ENCODE measurements at regions not wholly inside any gene's neighbourhood (a gene's known extent, or its start where the extent isn't known, plus 50 kb on each side); places are given as distances from the start of the nearest gene placed in this dataset.

DNA sequence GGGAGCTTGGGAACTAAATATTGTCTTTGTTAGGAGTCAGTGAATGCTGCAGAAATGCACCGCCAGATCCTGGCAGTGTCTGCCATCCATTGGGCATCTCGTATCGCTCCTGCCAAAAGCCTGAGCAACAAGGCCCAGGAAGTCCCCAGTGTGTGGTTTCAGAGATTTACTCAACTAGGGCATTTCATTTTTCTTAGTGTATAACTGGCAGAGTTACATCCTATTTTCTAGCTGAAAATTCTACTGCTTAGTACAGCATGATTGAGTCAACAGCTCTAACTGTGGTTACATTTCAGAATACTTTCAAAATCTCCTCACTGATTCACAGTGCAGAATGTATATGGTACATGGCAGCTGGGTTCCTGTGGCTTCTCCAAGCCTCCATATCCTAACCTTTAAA lies 95.8 kb upstream of the CREB5 start:
- Histone ChIP-seq H4K20me1 (replicated peaks in 1 of 2; ENCODE audit: control insufficient read depth in 1 of 2, insufficient read depth in 2 of 2, low read length in 2 of 2) (no peaks in the 10 kb centered on the region), H4K91ac (replicated peaks; ENCODE audit: insufficient read length, low read length) (no peak overlapping the region), H2BK15ac (ENCODE audit: low read length) (no peak overlapping the region), H2BK12ac (ENCODE audit: low read depth, low read length) (no peak overlapping the region), H3K18ac (ENCODE audit: extremely low read depth, low read length) (no peak overlapping the region), H3K23ac (ENCODE audit: insufficient read length) (no peak overlapping the region), H3K4me2 (ENCODE audit: insufficient read depth in 1 of 2, low read depth in 2 of 2, low read length in 2 of 2) (no peak overlapping the region), H2BK120ac (replicated peaks; ENCODE audit: low read depth, low read length) (no peak overlapping the region), H3K56ac (replicated peaks; ENCODE audit: insufficient read length, low read depth, low read length) (no peak overlapping the region), H2AK5ac (ENCODE audit: low read depth, low read length) (no peak overlapping the region), H3K9ac (replicated peaks in 1 of 4; ENCODE audit: extremely low read depth in 1 of 4, low read depth in 3 of 4, low read length in 3 of 4) (no peak overlapping the region), H2BK20ac (ENCODE audit: low read length) (no peak overlapping the region), H3K36me3 (ENCODE audit: control insufficient read depth in 2 of 4, insufficient read depth in 4 of 4, low read length in 3 of 4) (no peaks in the 10 kb centered on the region), H3K79me1 (ENCODE audit: low read depth, low read length) (no peaks in the 10 kb centered on the region), H3K4me3 (ENCODE audit: extremely low read depth in 1 of 4, insufficient read depth in 2 of 4, low read depth in 3 of 4, low read length in 4 of 4) (no peak overlapping the region), H4K5ac (ENCODE audit: insufficient read length, low read depth, low read length) (no peak overlapping the region), H2BK5ac (ENCODE audit: low read depth, low read length) (no peak overlapping the region), H3K79me2 (ENCODE audit: control insufficient read depth in 1 of 2, insufficient read depth in 2 of 2, low read length in 2 of 2) (no peaks in the 10 kb centered on the region), H3K4me1 (replicated peaks in 1 of 4; ENCODE audit: control insufficient read depth in 3 of 4, insufficient read depth in 4 of 4, low read length in 3 of 4) (peaks cover 0 to 9% (median 3%) of the 10 kb centered on the region in 4 experiments; a peak in 6 of 7 replicates), H3K9me3 (ENCODE audit: insufficient read depth in 2 of 2, low read depth in 1 of 2, low read length in 1 of 2) (no peaks in the 10 kb centered on the region), H3K14ac (ENCODE audit: insufficient read length) (no peak overlapping the region), H3K27me3 (replicated peaks in 1 of 4; ENCODE audit: control insufficient read depth in 3 of 4, extremely low read depth in 1 of 4, insufficient read depth in 3 of 4, low read length in 3 of 4) (no peaks in the 10 kb centered on the region), H4K8ac (ENCODE audit: extremely low read depth, insufficient read depth, low read length) (no peak overlapping the region), H3K4ac (replicated peaks; ENCODE audit: insufficient read length, low read depth, low read length) (no peak overlapping the region), H3K27ac (ENCODE audit: low read depth, low read length) (no peak overlapping the region), H2AFZ (ENCODE audit: low read length) (no peak overlapping the region), H3K23me2 (ENCODE audit: low read depth, low read length) (no peaks in the 10 kb centered on the region)
- no peak for TF ChIP-seq CREB1 (IDR thresholded peaks at IDR 0.05)
- TF ChIP-seq SUZ12 (IDR thresholded peaks at IDR 0.05; ENCODE audit: low read length): no peak
- TF ChIP-seq CEBPB (IDR thresholded peaks at IDR 0.05; ENCODE audit: low read depth, low read length): no peak
- TF ChIP-seq, protein P1, sequence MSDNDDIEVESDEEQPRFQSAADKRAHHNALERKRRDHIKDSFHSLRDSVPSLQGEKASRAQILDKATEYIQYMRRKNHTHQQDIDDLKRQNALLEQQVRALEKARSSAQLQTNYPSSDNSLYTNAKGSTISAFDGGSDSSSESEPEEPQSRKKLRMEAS (IDR thresholded peaks at IDR 0.05): no peak
- TF ChIP-seq CHD2 (IDR thresholded peaks at IDR 0.05; ENCODE audit: low read length): no peak
- TF ChIP-seq, protein P2, sequence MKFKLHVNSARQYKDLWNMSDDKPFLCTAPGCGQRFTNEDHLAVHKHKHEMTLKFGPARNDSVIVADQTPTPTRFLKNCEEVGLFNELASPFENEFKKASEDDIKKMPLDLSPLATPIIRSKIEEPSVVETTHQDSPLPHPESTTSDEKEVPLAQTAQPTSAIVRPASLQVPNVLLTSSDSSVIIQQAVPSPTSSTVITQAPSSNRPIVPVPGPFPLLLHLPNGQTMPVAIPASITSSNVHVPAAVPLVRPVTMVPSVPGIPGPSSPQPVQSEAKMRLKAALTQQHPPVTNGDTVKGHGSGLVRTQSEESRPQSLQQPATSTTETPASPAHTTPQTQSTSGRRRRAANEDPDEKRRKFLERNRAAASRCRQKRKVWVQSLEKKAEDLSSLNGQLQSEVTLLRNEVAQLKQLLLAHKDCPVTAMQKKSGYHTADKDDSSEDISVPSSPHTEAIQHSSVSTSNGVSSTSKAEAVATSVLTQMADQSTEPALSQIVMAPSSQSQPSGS (IDR thresholded peaks at IDR 0.05; ENCODE audit: low read length): no peak
- TF ChIP-seq, protein P3, sequence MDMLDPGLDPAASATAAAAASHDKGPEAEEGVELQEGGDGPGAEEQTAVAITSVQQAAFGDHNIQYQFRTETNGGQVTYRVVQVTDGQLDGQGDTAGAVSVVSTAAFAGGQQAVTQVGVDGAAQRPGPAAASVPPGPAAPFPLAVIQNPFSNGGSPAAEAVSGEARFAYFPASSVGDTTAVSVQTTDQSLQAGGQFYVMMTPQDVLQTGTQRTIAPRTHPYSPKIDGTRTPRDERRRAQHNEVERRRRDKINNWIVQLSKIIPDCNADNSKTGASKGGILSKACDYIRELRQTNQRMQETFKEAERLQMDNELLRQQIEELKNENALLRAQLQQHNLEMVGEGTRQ (IDR thresholded peaks at IDR 0.05; ENCODE audit: low read length): no peak
- TF ChIP-seq CTBP2 (IDR thresholded peaks at IDR 0.05; ENCODE audit: borderline replicate concordance, insufficient read depth, insufficient read length, low read length): no peak
- no peak for TF ChIP-seq PHF8 (conservative IDR thresholded peaks at IDR 0.05; ENCODE audit: low read depth, low read length)
- no peak for TF ChIP-seq EZH2 (IDR thresholded peaks at IDR 0.05; ENCODE audit: low read depth, low read length, severe bottlenecking)
- POLR2A ChIA-PET (ENCODE audit: partially characterized antibody): no interaction called here
- DNase-seq (ENCODE audit: low read depth in 1 of 2, low spot score in 2 of 2) (no peak), FAIRE-seq (no peak)
- WGBS, 2 experiments (ENCODE audit: extremely low coverage in 1 of 2, insufficient coverage in 1 of 2, insufficient read length in 1 of 2, insufficient replicate concordance in 2 of 2, low coverage in 1 of 2, low lambda C conversion rate in 2 of 2, missing lambda C conversion rate in 1 of 2): 71% methylated on average over 3 of the region's 3 CpGs; no CpG with 5 or more reads in 1 of the 2 experiments
- CTCF ChIA-PET (ENCODE audit: partially characterized antibody): interaction anchor here (1.1 to 2.7 kb wide), 2 partner anchors 20 to 45 kb away, joined by 3 to 9 read pairs; no protein-coding TSS in a partner anchor

Data from H1 (cell line).